ENCODE measurements at regions not wholly inside any gene's neighbourhood (a gene's known extent, or its start where the extent isn't known, plus 50 kb on each side); places are given as distances from the start of the nearest gene placed in this dataset.
A peak's percentile ranks its signal among the peaks of the same experiment; 100 is the strongest.

DNA sequence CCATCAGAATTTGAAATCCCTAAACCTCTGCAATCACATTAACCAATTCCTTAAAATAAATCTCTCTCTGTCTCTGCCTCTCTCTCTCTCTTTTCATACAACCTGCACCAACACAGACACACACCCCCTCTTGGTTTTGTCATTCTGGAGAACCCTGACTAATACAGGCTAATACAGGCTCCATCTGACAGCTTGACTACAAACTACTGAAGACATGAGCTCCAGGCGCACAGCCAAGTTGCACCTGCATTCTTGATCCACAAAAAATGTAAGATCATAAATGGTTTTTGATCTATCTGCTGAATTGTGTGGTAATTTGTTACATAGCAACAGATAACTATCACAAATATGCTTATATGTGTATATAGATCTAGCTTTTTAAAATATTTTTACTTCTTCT lies 2414.2 kb downstream of the PCDH7 start:
- H3K4me3 ChIP-seq = no peak overlapping the region
- ATAC-seq (replicated peaks in 6 of 8) = no peak
- no peaks in the 10 kb centered on the region for H3K4me1 ChIP-seq (replicated peaks in 1 of 2)
- H3K27ac ChIP-seq = no peak overlapping the region
- in situ Hi-C loops (cut with MboI; ENCODE audit: low pct_unique_long_range_greater_than_20kb in 2 of 9, low sequenced_read_pairs in 9 of 9, unreplicated experiment in 9 of 9) = no loop called here
- 0 to 100% (median 80%) methylated on average over 1 of the region's 1 CpG; no CpG with 5 or more reads in 1 of the 10 experiments for WGBS, 10 experiments

DNA sequence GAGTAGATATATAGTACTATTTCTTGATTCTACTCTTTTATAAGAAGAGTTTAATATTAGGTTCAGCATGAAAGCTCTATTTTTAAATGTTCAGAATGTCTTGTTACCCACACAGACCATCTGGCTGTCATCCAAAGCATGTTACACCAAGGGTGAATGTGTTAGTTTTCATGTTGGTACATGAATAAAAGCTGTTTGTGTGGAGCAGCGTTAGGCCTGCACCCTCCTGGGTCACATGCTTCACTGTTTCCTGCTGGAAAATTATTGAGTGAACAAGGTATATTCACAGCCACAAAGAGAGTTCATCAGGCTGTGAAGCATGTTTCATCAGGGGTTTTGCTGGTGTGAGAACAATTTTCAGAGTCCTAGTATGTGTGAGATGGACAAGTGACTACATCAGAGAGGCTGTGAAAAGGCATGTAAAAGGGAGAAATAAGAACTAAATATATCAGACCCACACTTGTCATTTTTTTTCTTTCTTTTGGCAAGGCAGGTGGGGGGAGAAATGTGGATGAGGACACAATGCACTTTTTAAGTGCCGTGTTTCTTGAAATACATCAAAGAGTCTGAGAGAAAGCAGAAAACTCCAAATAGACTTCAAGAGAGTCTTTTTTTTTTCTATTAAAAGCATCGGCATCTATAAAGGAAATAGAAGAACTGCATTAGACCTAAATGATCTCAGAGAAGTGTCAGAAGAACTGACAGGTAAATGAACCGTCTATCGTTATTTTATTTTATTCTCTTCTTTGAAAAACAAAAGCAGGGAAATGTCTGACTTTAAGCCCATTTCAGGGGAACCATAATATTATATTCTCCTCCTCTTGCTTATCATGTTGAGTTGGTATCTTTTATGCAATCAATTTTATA lies 2429.7 kb downstream of the PCDH7 start:
- ATAC-seq (replicated peaks in 6 of 8) = peak in 2 of 8 experiments; percentile 12 to 18
- WGBS, 10 experiments = 13 to 100% (median 83%) methylated on average over 2 to 5 of the region's 5 CpGs
- H3K4me3 ChIP-seq = no peak overlapping the region
- no peaks in the 10 kb centered on the region for H3K4me1 ChIP-seq (replicated peaks in 1 of 2)
- no peak overlapping the region for H3K27ac ChIP-seq
- in situ Hi-C loops (cut with MboI; ENCODE audit: low pct_unique_long_range_greater_than_20kb in 2 of 9, low sequenced_read_pairs in 9 of 9, unreplicated experiment in 9 of 9) = no loop called here

DNA sequence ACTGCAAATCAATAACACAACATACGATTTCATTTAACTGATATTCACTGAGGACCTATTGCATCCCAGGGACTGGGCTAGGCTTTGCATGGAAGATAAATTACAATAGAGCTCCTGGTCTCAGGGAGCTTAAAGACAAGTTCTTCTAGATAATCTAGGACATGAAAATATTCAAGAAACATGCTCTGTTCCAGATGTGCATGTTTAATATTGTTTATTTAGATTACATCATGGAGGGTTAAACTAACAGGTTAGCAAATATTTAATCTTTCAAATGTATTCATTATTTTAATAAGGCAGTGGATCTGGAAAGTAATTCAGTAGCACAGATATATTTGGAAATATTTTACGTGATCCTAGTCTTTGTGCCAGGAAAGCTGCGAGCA lies 2430.3 kb downstream of the PCDH7 start:
- no peak overlapping the region for H3K27ac ChIP-seq
- in situ Hi-C loops (cut with MboI; ENCODE audit: low pct_unique_long_range_greater_than_20kb in 2 of 9, low sequenced_read_pairs in 9 of 9, unreplicated experiment in 9 of 9) = no loop called here
- H3K4me3 ChIP-seq = no peak overlapping the region
- ATAC-seq (replicated peaks in 6 of 8) = peak in 1 of 8 experiments; percentile 92
- H3K4me1 ChIP-seq (replicated peaks in 1 of 2) = no peaks in the 10 kb centered on the region
- 3 to 100% (median 80%) methylated on average over 1 to 3 of the region's 3 CpGs for WGBS, 10 experiments

DNA sequence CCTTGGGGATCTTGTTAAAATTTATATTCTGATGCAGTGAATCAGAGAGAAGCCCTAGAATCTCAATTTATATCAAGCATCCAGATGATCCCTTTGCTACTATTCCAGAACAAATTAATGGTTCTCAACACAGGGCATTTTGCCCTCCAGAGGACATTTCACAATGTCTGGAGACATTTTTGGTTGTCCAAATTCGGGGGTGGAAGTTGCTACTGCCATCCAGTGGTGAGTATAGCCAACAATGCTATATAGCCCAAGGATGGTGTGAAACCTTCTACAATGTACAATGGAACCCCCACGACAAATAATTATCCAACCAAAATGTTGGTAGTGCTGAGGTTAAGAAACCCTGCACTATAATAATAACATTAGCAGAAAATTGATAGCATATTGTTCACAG lies 2440.0 kb downstream of the PCDH7 start:
- H3K27ac ChIP-seq = no peak overlapping the region
- 0 to 79% (median 47%) methylated on average over 1 to 2 of the region's 2 CpGs; no CpG with 5 or more reads in 2 of the 10 experiments for WGBS, 10 experiments
- in situ Hi-C loops (cut with MboI; ENCODE audit: low pct_unique_long_range_greater_than_20kb in 2 of 9, low sequenced_read_pairs in 9 of 9, unreplicated experiment in 9 of 9) = no loop called here
- no peak overlapping the region for H3K4me3 ChIP-seq
- ATAC-seq (replicated peaks in 6 of 8) = peak in 4 of 8 experiments; percentile 21 to 80 (median 46)
- H3K4me1 ChIP-seq (replicated peaks in 1 of 2) = peaks cover 0 to 6% of the 10 kb centered on the region in 2 donors

DNA sequence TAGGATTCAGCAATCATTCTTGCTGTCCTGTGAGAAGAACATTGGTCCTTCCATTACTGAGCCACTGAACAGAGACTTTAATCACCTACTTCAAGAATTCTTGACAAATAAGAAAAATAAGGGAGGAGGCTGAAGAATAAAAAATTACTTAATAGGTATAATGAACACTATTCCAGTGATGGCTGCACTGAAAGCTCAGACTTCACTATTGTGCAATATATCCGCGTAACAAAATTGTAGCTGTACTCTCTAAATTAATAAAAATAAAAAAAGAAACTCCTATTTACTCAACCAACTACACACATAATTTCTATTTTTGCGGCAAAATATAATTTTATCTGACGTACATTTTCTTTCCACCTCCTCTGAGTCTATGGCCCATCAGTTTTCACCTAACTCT lies 2441.0 kb downstream of the PCDH7 start:
- in situ Hi-C loops (cut with MboI; ENCODE audit: low pct_unique_long_range_greater_than_20kb in 2 of 9, low sequenced_read_pairs in 9 of 9, unreplicated experiment in 9 of 9) = no loop called here
- no peak for ATAC-seq (replicated peaks in 6 of 8)
- no peak overlapping the region for H3K4me3 ChIP-seq
- WGBS, 10 experiments = 24 to 100% (median 96%) methylated on average over 2 to 4 of the region's 4 CpGs
- H3K27ac ChIP-seq = no peak overlapping the region
- H3K4me1 ChIP-seq (replicated peaks in 1 of 2) = peaks cover 0 to 6% of the 10 kb centered on the region in 2 donors

DNA sequence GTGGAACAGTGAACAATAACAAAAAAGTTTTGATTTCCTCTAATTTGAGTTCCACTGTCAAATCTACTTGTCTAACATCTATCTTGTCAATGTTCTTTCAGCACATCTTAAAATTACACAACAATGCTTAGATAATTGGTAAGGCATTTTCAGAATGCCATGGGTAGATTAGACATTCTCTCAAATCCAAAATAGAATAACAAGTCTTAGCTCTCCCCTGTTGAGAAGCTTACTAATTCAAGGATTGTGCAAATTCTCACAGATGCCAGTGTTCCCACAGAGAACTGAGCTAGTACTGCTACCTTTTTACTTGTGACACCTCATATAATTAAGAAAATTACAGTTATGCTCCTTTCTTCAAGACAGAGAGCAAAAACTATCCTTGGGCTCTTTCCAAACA lies 2442.0 kb downstream of the PCDH7 start:
- Histone ChIP-seq H3K4me1 (replicated peaks in 1 of 2) (peaks cover 0 to 6% of the 10 kb centered on the region in 2 donors), H3K4me3 (no peak overlapping the region), H3K27ac (no peak overlapping the region)
- in situ Hi-C loops (cut with MboI; ENCODE audit: low pct_unique_long_range_greater_than_20kb in 2 of 9, low sequenced_read_pairs in 9 of 9, unreplicated experiment in 9 of 9) = no loop called here
- no peak for ATAC-seq (replicated peaks in 6 of 8)

DNA sequence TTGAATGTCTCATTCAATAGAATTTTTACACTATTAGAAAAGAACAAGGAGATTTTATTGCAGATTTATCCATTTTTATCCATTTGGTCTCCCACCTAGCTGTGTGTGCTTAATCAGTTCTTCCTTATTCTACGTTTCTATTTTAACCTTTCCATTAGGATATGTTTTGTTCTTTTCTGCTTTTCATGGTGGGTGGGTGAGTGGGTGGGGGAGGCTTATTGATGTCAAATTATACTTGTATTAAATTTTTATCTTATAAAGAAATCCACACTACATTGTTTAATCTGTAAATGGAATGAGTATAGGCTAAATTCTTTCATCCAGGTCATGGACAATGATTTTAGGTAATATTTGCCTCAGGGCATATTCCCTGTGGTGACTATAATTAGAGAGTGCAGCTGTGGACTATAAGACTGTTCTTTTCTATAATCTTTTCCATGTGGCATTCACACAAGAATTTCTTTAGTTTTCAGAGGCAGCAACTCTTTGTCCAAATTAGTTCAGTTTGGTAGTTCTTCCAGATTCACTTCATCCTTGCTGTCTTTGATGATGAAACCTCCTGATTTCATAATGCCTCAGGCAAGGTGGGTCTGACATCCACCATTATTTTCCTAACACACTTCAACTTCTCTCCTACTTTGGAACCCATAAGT lies 2451.8 kb downstream of the PCDH7 start:
- ATAC-seq (replicated peaks in 6 of 8) = no peak
- 8 to 100% (median 78%) methylated on average over 1 of the region's 1 CpG; no CpG with 5 or more reads in 2 of the 10 experiments for WGBS, 10 experiments
- Histone ChIP-seq H3K4me1 (replicated peaks in 1 of 2) (no peaks in the 10 kb centered on the region), H3K4me3 (no peak overlapping the region), H3K27ac (no peak overlapping the region)
- in situ Hi-C loops (cut with MboI; ENCODE audit: low pct_unique_long_range_greater_than_20kb in 2 of 9, low sequenced_read_pairs in 9 of 9, unreplicated experiment in 9 of 9) = no loop called here

DNA sequence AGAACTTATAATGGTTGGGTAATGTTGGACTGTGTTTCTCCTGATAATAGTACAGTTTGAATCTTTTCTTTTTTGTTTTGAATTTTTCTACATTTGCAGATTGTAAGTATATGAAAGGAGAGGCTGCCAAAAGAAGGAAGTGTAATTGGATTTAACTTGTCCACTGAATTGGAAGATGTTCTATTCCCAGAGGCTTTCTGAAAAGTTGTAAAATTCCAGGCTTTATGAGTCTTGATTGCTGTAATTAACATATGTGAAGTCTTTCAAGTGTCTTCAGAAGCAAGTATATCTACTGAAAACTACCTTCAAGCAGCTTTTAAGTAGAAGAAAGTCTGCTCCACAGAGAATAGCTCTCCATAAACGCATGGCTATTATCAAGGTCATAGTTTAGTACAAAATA lies 2456.4 kb downstream of the PCDH7 start:
- in situ Hi-C loops (cut with MboI; ENCODE audit: low pct_unique_long_range_greater_than_20kb in 2 of 9, low sequenced_read_pairs in 9 of 9, unreplicated experiment in 9 of 9) = no loop called here
- H3K4me1 ChIP-seq (replicated peaks in 1 of 2) = no peaks in the 10 kb centered on the region
- no peak for ATAC-seq (replicated peaks in 6 of 8)
- no peak overlapping the region for H3K4me3 ChIP-seq
- WGBS, 10 experiments = 0 to 90% (median 82%) methylated on average over 1 of the region's 1 CpG
- no peak overlapping the region for H3K27ac ChIP-seq

DNA sequence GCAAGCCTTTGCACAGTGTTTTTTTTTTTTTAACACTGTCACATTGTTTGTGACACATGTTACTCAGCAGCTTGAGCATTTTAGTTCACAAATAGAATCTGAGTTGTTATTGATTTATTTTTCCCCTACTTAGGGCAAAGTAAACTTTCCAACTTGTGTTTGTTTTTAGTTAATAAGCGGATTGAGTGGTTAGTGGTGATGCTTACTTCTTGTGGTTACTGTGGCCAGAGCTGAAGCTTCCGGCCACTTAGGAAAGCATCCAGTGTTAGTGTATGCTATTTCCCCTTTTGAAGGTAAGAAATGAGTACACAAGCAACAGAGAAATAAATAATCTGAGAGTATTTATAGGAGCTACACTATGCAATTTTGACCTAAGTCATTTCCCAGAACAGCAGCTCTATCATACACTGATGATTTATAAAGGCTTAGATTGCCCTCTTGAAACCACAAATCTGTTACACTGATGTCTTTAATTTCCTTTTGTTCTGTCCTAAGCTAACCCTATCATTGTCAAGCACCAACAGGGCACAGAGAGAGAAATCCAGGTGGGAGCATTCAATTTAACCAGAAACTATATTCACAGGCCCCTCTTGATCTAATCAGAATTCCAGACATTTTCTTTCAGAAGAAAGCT lies 2464.6 kb downstream of the PCDH7 start:
- ATAC-seq (replicated peaks in 6 of 8) = peak in 5 of 8 experiments; percentile 51 to 85 (median 79)
- Histone ChIP-seq H3K4me1 (replicated peaks in 1 of 2) (peaks cover 0 to 18% of the 10 kb centered on the region in 2 donors), H3K4me3 (no peak overlapping the region), H3K27ac (no peak overlapping the region)
- in situ Hi-C loops (cut with MboI; ENCODE audit: low pct_unique_long_range_greater_than_20kb in 2 of 9, low sequenced_read_pairs in 9 of 9, unreplicated experiment in 9 of 9) = no loop called here
- WGBS, 10 experiments = 0 to 92% (median 79%) methylated on average over 1 to 2 of the region's 2 CpGs; no CpG with 5 or more reads in 1 of the 10 experiments

DNA sequence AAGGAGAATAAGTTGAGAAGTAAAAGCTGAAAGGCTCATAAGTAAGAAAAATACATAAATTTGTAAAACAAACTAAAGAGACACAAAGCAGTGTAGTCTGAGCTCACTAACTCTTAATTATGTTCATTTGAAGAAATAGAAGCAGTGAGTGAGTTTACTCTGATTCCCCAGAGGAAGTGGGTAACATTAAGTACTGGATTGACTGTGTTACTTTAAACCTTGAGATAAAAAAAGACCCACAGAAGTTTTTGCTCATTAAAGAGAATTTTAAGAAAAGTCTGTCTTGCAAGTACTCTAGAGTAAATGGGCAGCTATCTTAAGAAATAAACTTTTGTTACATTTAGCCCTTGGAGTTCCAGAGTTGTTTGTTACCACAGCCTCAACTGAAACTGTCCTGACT lies 2466.9 kb downstream of the PCDH7 start:
- no peak for ATAC-seq (replicated peaks in 6 of 8)
- in situ Hi-C loops (cut with MboI; ENCODE audit: low pct_unique_long_range_greater_than_20kb in 2 of 9, low sequenced_read_pairs in 9 of 9, unreplicated experiment in 9 of 9) = no loop called here
- H3K4me1 ChIP-seq (replicated peaks in 1 of 2) = peaks cover 0 to 18% of the 10 kb centered on the region in 2 donors
- H3K4me3 ChIP-seq = no peak overlapping the region
- no peak overlapping the region for H3K27ac ChIP-seq

DNA sequence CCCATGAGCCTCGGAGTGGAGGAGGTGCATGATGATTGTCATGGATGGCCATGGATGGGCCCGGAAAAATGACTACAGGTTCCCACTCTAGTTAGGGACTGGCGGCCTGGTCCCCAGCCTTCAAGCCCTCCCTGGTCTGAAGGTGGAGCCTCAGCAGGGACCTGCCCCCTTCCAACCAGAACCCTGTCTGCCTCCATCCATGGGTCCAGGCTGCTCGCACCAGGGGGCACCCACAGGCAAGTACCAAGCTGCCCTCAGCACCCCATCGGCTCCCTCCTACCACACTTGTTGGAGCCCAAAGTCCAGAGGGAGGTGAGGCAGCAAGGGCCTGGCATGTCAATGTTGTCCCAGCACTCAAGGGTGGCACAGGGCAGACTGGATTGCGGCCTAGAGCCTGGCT lies 2468.6 kb downstream of the PCDH7 start:
- WGBS, 10 experiments = 71 to 100% (median 85%) methylated on average over 1 to 3 of the region's 6 CpGs; no CpG with 5 or more reads in 6 of the 10 experiments
- in situ Hi-C loops (cut with MboI; ENCODE audit: low pct_unique_long_range_greater_than_20kb in 2 of 9, low sequenced_read_pairs in 9 of 9, unreplicated experiment in 9 of 9) = no loop called here
- no peak for ATAC-seq (replicated peaks in 6 of 8)
- no peak overlapping the region for H3K27ac ChIP-seq
- H3K4me1 ChIP-seq (replicated peaks in 1 of 2) = peaks cover 0 to 18% of the 10 kb centered on the region in 2 donors
- no peak overlapping the region for H3K4me3 ChIP-seq

DNA sequence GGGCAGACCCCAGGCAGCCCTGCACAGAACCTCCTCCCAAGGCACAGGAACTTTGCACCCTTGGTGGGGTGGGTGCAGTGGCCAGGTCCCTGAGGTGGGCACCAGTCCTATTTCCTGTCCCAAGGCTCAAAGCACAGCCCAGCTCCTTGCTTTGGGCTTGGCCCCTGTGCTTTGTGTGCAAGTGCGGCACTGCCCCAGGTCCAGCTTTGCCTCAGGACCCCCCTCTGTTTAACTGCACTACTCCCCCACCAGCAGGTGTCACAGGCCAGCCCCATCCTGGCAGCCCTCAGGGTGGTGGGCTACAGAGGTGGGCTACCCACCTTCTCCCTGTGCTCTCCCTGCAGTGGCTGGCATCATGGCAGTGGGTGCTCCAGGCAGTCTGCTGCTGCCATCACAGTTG lies 2469.0 kb downstream of the PCDH7 start:
- no CpG with 5 or more reads among the region's 1 CpG for WGBS, 10 experiments
- no peak overlapping the region for H3K27ac ChIP-seq
- in situ Hi-C loops (cut with MboI; ENCODE audit: low pct_unique_long_range_greater_than_20kb in 2 of 9, low sequenced_read_pairs in 9 of 9, unreplicated experiment in 9 of 9) = no loop called here
- no peak overlapping the region for H3K4me3 ChIP-seq
- no peak for ATAC-seq (replicated peaks in 6 of 8)
- H3K4me1 ChIP-seq (replicated peaks in 1 of 2) = peaks cover 0 to 18% of the 10 kb centered on the region in 2 donors

DNA sequence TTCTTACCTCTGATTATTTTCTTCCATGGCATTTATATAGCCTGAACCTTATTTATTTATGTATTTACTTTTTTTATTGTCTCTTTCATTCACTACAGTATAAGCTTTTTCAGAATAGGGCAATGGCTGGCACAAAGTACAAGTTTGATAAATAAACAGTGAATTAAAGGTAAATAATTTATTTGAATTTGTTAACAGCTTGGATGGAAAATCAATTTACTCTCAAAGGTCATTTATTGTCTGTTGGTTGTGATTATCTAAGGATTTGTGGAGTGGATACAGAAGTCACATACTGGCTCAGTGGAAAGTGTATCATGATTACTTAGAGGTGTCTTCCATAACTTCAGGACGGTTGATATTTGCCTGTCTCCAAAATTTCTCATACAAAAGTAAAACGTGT lies 2472.9 kb downstream of the PCDH7 start:
- whole genome bisulfite sequencing, 10 experiments = 0 to 88% (median 75%) methylated on average over 1 to 2 of the region's 2 CpGs; no CpG with 5 or more reads in 1 of the 10 experiments
- H3K4me3 ChIP-seq = no peak overlapping the region
- ATAC-seq (replicated peaks in 6 of 8) = no peak
- in situ Hi-C loops (cut with MboI; ENCODE audit: low pct_unique_long_range_greater_than_20kb in 2 of 9, low sequenced_read_pairs in 9 of 9, unreplicated experiment in 9 of 9) = no loop called here
- H3K4me1 ChIP-seq (replicated peaks in 1 of 2) = no peaks in the 10 kb centered on the region
- H3K27ac ChIP-seq = no peak overlapping the region
